SK-N-MC (cell line): ENCODE measurements at regions not wholly inside any gene's neighbourhood (a gene's known extent, or its start where the extent isn't known, plus 50 kb on each side); places are given as distances from the start of the nearest gene placed in this dataset.

Experiments
- EZH2 ChIP-seq: fragments of 200-600 bp; sonication (generic); IDR thresholded peaks from one replicate; pipeline ENCODE4 v1.6.1; 2017; ENCODE audit warnings: antibody characterized with exemption
- FOXP2 ChIP-seq: optimal IDR thresholded peaks from 2 replicates; pipeline ENCODE3; 2011; ENCODE audit warnings: mild to moderate bottlenecking, moderate library complexity; ENCODE audit not compliant: insufficient read depth; ENCODE audit errors: extremely low read length, control extremely low read depth
- POLR2AphosphoS5 ChIP-seq: IDR thresholded peaks from 2 replicates; pipeline ENCODE4 v1.6.1; 2012; ENCODE audit warnings: mild to moderate bottlenecking, low read depth, low read length, borderline replicate concordance

- TF ChIP-seq EZH2 (no peak), POLR2AphosphoS5 (no peak), FOXP2 (no peak)
These were observed 100.6 kb upstream of the CELF2 start for GRCh38 chr10:10917031-10917430.
